NT2/D1 (cell line): ENCODE measurements at regions not wholly inside any gene's neighbourhood (a gene's known extent, or its start where the extent isn't known, plus 50 kb on each side); places are given as distances from the start of the nearest gene placed in this dataset.

Experiments
- SUZ12 ChIP-seq: IDR thresholded peaks from 2 replicates; pipeline ENCODE4 v1.6.1; 2011; ENCODE audit not compliant: insufficient read length, insufficient read depth; ENCODE audit errors: extremely low read depth
- ZNF274 ChIP-seq: IDR thresholded peaks from 2 replicates; pipeline ENCODE4 v1.6.1; 2011; ENCODE audit warnings: mild to moderate bottlenecking, low read depth, low read length

DNA sequence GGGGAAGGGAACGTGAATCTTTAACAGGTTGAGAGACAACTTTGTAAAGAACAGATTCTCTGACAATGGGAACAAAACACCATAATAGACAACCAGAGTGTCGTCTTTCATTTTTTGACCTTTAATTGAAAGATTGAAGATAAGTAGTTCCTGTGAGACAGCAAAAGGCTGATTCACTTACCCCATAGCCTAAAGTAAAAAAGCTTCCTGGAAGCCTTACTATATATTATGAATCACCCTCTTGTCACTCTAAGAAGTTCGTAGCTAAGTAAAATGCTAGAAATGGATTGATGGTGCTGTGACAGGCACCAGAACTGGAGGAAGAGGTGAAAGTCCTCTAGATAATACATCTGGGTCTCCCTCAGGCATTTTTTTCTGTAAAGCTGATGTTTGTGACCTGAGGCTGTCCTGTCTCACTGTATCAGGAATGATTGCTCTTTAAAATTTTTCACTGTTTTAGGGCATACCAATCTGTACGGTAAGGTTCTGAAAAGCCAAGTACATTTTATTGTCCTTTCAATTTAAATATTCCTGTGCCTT, 824.6 kb upstream of the SEMA6D start:
- TF ChIP-seq ZNF274 (no peak), SUZ12 (no peak)
